HEK293 (cell line): ENCODE measurements at regions not wholly inside any gene's neighbourhood (a gene's known extent, or its start where the extent isn't known, plus 50 kb on each side); places are given as distances from the start of the nearest gene placed in this dataset.

Experiments
- SP7 ChIP-seq: fragments of 450-650 bp; formaldehyde crosslinking; IDR thresholded peaks from 2 replicates; pipeline ENCODE4 v1.5.1; 2016; ENCODE audit warnings: missing biosample characterization, missing genetic modification characterization
- TCF7L2 ChIP-seq: IDR thresholded peaks from 2 replicates; pipeline ENCODE4 v1.6.1; 2011; ENCODE audit warnings: low read depth, mild to moderate bottlenecking, inconsistent platforms, low read length, moderate library complexity, borderline replicate concordance
- ZBTB11 ChIP-seq: fragments of 450-650 bp; formaldehyde crosslinking; conservative IDR thresholded peaks from 2 replicates; pipeline ENCODE4 v1.5.1; 2016; ENCODE audit warnings: low read depth, missing biosample characterization, missing genetic modification characterization
- ZBTB44 ChIP-seq: fragments of 450-650 bp; IDR thresholded peaks from 2 replicates; pipeline ENCODE4 v1.5.1; 2018; ENCODE audit warnings: missing biosample characterization, mild to moderate bottlenecking, missing genetic modification characterization
- ZNF362 ChIP-seq: fragments of 450-650 bp; formaldehyde crosslinking; IDR thresholded peaks from 2 replicates; pipeline ENCODE4 v1.5.1; 2016; ENCODE audit warnings: missing biosample characterization, missing genetic modification characterization
- ZNF416 ChIP-seq: fragments of 450-650 bp; formaldehyde crosslinking; IDR thresholded peaks from 2 replicates; pipeline ENCODE4 v1.5.1; 2016; ENCODE audit warnings: missing biosample characterization, missing genetic modification characterization

- TF ChIP-seq ZBTB44 (tag by site-specific recombination) (no peak), ZBTB11 (tag by site-specific recombination) (no peak), ZNF362 (tag by site-specific recombination) (no peak), ZNF416 (tag by site-specific recombination) (no peak), SP7 (tag by site-specific recombination) (no peak), TCF7L2 (no peak)
Observed at GRCh38 chr2:217076657-217077232, 216.9 kb upstream of the TNP1 start.
